SK-N-SH treated with all-trans-retinoic acid at 6 μM for 48 hours (cell line): ENCODE measurements at regions not wholly inside any gene's neighbourhood (a gene's known extent, or its start where the extent isn't known, plus 50 kb on each side); places are given as distances from the start of the nearest gene placed in this dataset.

ENCODE experiments used
- ATAC-seq: fragments of 200-7000 bp; cut with Tn5 transposase; 3 replicates; pipeline ENCODE4 v1.9.1; 2020; ENCODE audit warnings: mild to moderate bottlenecking, moderate library complexity
- ARNTL ChIP-seq: fragments of 450-650 bp; formaldehyde crosslinking; IDR thresholded peaks from 2 replicates; pipeline ENCODE4 v1.5.0; 2020; ENCODE audit warnings: low read depth, mild to moderate bottlenecking, moderate library complexity, borderline replicate concordance
- BACH2 ChIP-seq: fragments of 250-450 bp; sonication (Bioruptor Pico); IDR thresholded peaks from 2 replicates; pipeline ENCODE4 v1.9.0; 2021; ENCODE audit warnings: mild to moderate bottlenecking, borderline replicate concordance
- CSDC2 ChIP-seq: fragments of 250-450 bp; sonication (Bioruptor Pico); IDR thresholded peaks from 2 replicates; pipeline ENCODE4 v1.5.0; 2020; ENCODE audit warnings: mild to moderate bottlenecking, moderate library complexity
- ESRRG ChIP-seq: fragments of 250-450 bp; sonication (Bioruptor Pico); IDR thresholded peaks from 2 replicates; pipeline ENCODE4 v1.6.1; 2021; ENCODE audit warnings: mild to moderate bottlenecking
- GLIS3 ChIP-seq: fragments of 250-450 bp; sonication (Bioruptor Pico); IDR thresholded peaks from 2 replicates; pipeline ENCODE4 v1.5.0; 2020; ENCODE audit warnings: mild to moderate bottlenecking, moderate library complexity
- OSR1 ChIP-seq: fragments of 250-450 bp; sonication (Bioruptor Pico); IDR thresholded peaks from 2 replicates; pipeline ENCODE4 v1.8.0; 2022; ENCODE audit warnings: moderate library complexity, mild to moderate bottlenecking, inconsistent platforms
- PPARA ChIP-seq: fragments of 250-450 bp; sonication (Bioruptor Pico); IDR thresholded peaks from 2 replicates; pipeline ENCODE4 v1.5.0; 2020; ENCODE audit warnings: mild to moderate bottlenecking, borderline replicate concordance
- RARB ChIP-seq: fragments of 250-450 bp; sonication (Bioruptor Pico); IDR thresholded peaks from 2 replicates; pipeline ENCODE4 v1.8.0; 2021; ENCODE audit warnings: mild to moderate bottlenecking, moderate library complexity
- SNAI2 ChIP-seq: fragments of 250-450 bp; sonication (Bioruptor Pico); IDR thresholded peaks from 2 replicates; pipeline ENCODE4 v1.5.0; 2020; ENCODE audit warnings: mild to moderate bottlenecking, moderate library complexity
- TCF4 ChIP-seq: fragments of 250-450 bp; sonication (Bioruptor Pico); IDR thresholded peaks from 2 replicates; pipeline ENCODE4 v1.8.0; 2021; ENCODE audit warnings: mild to moderate bottlenecking, moderate library complexity, borderline replicate concordance
- ZC3H10 ChIP-seq: fragments of 250-450 bp; sonication (Bioruptor Pico); IDR thresholded peaks from 2 replicates; pipeline ENCODE4 v1.5.1; 2021; ENCODE audit warnings: mild to moderate bottlenecking, moderate library complexity
- ZFP3 ChIP-seq: fragments of 250-450 bp; sonication (Bioruptor Pico); IDR thresholded peaks from 2 replicates; pipeline ENCODE4 v1.5.0; 2020; ENCODE audit warnings: mild to moderate bottlenecking, moderate library complexity
- ZFP30 ChIP-seq: fragments of 450-650 bp; formaldehyde crosslinking; IDR thresholded peaks from 2 replicates; pipeline ENCODE4 v1.5.0; 2022; ENCODE audit warnings: mild to moderate bottlenecking, moderate library complexity
- ZNF70 ChIP-seq: fragments of 450-650 bp; formaldehyde crosslinking; IDR thresholded peaks from 2 replicates; pipeline ENCODE4 v1.5.0; 2020; ENCODE audit warnings: mild to moderate bottlenecking, moderate library complexity
- ZNF8 ChIP-seq: fragments of 450-650 bp; formaldehyde crosslinking; IDR thresholded peaks from 2 replicates; pipeline ENCODE4 v1.5.0; 2020; ENCODE audit warnings: mild to moderate bottlenecking, moderate library complexity
- TF ChIP-seq, protein P1 (sequence below): fragments of 250-450 bp; sonication (Bioruptor Pico); IDR thresholded peaks from 2 replicates; pipeline ENCODE4 v1.8.0; 2021; ENCODE audit warnings: low read depth, mild to moderate bottlenecking, moderate library complexity, borderline replicate concordance
- TF ChIP-seq, protein P2 (sequence below): fragments of 250-450 bp; sonication (Bioruptor Pico); IDR thresholded peaks from 2 replicates; pipeline ENCODE4 v1.5.1; 2020; ENCODE audit warnings: low read depth, mild to moderate bottlenecking, moderate library complexity
- TF ChIP-seq, protein P3 (sequence below): fragments of 250-450 bp; sonication (Bioruptor Pico); IDR thresholded peaks from 2 replicates; pipeline ENCODE4 v1.5.0; 2020; ENCODE audit warnings: mild to moderate bottlenecking, moderate library complexity
- TF ChIP-seq, protein P4 (sequence below): fragments of 250-450 bp; sonication (Bioruptor Pico); IDR thresholded peaks from 2 replicates; pipeline ENCODE4 v1.8.0; 2020; ENCODE audit warnings: mild to moderate bottlenecking, moderate library complexity, borderline replicate concordance
- TF ChIP-seq, protein P5 (sequence below): fragments of 250-450 bp; sonication (Bioruptor Pico); IDR thresholded peaks from 2 replicates; pipeline ENCODE4 v1.5.1; 2021; ENCODE audit warnings: mild to moderate bottlenecking, moderate library complexity

DNA sequence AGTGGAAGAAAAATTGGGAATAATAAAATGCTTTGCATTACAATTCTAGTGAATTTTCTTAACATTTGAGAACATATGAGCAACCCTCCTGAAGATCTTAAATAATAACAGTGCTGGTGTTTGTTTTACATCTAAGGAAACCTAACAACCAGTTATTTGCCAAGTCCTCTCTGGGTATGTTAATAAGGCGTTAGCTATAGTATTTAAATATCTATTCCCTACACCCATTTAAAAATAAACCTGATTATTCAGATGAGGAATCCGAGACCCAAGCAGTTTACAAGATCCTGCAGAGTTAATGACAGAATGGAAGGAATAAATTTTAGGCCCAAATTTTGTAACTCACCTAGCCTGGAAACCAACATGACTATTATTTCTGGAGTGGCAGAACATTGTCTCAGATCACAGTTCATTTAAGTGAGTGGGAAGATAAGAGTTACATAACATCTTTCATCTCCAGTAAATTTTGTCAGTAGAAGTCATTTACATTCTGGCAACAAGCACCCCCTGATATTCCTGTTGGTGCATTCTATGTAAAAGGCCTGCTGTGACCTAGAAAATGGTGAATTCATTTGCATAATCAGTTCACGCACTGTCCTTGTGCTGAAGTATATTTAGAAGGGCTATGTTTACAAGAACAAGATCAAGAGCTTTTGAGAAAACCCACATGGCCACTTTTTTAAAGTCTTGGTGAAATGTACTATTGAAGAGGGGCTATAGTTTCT lies 148.2 kb downstream of the COX7C start (continued):
- TF ChIP-seq, protein P1, sequence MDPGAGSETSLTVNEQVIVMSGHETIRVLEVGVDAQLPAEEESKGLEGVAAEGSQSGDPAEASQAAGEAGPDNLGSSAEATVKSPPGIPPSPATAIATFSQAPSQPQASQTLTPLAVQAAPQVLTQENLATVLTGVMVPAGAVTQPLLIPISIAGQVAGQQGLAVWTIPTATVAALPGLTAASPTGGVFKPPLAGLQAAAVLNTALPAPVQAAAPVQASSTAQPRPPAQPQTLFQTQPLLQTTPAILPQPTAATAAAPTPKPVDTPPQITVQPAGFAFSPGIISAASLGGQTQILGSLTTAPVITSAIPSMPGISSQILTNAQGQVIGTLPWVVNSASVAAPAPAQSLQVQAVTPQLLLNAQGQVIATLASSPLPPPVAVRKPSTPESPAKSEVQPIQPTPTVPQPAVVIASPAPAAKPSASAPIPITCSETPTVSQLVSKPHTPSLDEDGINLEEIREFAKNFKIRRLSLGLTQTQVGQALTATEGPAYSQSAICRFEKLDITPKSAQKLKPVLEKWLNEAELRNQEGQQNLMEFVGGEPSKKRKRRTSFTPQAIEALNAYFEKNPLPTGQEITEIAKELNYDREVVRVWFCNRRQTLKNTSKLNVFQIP (CRISPR knock-in tag) = no peak

DNA sequence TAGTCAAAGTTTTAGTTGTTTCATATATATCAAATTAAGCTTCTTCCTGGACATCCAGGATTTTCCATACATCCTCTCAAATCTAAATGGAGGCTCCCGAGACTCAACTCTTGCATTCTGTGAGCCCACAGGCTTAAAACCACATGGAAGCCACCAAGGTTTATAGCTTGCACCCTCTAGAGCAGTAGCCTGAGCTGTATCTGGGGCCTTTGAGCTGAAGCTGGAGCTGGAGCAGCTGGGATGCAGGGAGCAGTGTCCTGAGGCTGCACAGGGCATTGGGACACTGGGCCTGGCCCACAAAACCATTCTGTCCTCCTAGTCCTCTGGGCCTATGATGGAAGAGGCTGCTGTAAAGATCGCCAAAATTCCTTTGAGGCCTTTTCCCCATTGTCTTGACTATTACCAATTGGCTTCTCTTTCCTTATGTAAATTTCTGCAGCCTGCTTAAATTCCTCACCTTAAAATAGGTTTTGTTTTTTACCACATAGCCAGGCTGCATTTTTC lies 151.0 kb downstream of the COX7C start:
- ATAC-seq = no peak
- no peak for TF ChIP-seq ARNTL (CRISPR knock-in tag)
- TF ChIP-seq CSDC2 = no peak
- no peak for TF ChIP-seq RARB
- TF ChIP-seq TCF4 (CRISPR knock-in tag) = no peak
- TF ChIP-seq, protein P2, sequence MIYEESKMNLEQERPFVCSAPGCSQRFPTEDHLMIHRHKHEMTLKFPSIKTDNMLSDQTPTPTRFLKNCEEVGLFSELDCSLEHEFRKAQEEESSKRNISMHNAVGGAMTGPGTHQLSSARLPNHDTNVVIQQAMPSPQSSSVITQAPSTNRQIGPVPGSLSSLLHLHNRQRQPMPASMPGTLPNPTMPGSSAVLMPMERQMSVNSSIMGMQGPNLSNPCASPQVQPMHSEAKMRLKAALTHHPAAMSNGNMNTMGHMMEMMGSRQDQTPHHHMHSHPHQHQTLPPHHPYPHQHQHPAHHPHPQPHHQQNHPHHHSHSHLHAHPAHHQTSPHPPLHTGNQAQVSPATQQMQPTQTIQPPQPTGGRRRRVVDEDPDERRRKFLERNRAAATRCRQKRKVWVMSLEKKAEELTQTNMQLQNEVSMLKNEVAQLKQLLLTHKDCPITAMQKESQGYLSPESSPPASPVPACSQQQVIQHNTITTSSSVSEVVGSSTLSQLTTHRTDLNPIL (CRISPR knock-in tag) = no peak
- TF ChIP-seq ESRRG (CRISPR knock-in tag) = no peak
- TF ChIP-seq, protein P1 (CRISPR knock-in tag) = no peak
- TF ChIP-seq GLIS3 (CRISPR knock-in tag) = no peak
- no peak for TF ChIP-seq ZC3H10 (CRISPR knock-in tag)
- no peak for TF ChIP-seq SNAI2
- TF ChIP-seq, protein P3, sequence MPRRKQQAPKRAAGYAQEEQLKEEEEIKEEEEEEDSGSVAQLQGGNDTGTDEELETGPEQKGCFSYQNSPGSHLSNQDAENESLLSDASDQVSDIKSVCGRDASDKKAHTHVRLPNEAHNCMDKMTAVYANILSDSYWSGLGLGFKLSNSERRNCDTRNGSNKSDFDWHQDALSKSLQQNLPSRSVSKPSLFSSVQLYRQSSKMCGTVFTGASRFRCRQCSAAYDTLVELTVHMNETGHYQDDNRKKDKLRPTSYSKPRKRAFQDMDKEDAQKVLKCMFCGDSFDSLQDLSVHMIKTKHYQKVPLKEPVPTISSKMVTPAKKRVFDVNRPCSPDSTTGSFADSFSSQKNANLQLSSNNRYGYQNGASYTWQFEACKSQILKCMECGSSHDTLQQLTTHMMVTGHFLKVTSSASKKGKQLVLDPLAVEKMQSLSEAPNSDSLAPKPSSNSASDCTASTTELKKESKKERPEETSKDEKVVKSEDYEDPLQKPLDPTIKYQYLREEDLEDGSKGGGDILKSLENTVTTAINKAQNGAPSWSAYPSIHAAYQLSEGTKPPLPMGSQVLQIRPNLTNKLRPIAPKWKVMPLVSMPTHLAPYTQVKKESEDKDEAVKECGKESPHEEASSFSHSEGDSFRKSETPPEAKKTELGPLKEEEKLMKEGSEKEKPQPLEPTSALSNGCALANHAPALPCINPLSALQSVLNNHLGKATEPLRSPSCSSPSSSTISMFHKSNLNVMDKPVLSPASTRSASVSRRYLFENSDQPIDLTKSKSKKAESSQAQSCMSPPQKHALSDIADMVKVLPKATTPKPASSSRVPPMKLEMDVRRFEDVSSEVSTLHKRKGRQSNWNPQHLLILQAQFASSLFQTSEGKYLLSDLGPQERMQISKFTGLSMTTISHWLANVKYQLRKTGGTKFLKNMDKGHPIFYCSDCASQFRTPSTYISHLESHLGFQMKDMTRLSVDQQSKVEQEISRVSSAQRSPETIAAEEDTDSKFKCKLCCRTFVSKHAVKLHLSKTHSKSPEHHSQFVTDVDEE (CRISPR knock-in tag) = no peak
- no peak for TF ChIP-seq ZNF70 (CRISPR knock-in tag)
- no peak for TF ChIP-seq BACH2 (CRISPR knock-in tag)
- TF ChIP-seq OSR1 (CRISPR knock-in tag) = no peak
- TF ChIP-seq ZFP3 (CRISPR knock-in tag) = no peak
- TF ChIP-seq ZNF8 = no peak
- TF ChIP-seq, protein P4, sequence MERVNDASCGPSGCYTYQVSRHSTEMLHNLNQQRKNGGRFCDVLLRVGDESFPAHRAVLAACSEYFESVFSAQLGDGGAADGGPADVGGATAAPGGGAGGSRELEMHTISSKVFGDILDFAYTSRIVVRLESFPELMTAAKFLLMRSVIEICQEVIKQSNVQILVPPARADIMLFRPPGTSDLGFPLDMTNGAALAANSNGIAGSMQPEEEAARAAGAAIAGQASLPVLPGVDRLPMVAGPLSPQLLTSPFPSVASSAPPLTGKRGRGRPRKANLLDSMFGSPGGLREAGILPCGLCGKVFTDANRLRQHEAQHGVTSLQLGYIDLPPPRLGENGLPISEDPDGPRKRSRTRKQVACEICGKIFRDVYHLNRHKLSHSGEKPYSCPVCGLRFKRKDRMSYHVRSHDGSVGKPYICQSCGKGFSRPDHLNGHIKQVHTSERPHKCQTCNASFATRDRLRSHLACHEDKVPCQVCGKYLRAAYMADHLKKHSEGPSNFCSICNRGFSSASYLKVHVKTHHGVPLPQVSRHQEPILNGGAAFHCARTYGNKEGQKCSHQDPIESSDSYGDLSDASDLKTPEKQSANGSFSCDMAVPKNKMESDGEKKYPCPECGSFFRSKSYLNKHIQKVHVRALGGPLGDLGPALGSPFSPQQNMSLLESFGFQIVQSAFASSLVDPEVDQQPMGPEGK (CRISPR knock-in tag) = no peak
- no peak for TF ChIP-seq ZFP30
- TF ChIP-seq PPARA (CRISPR knock-in tag) = no peak
- TF ChIP-seq, protein P5, sequence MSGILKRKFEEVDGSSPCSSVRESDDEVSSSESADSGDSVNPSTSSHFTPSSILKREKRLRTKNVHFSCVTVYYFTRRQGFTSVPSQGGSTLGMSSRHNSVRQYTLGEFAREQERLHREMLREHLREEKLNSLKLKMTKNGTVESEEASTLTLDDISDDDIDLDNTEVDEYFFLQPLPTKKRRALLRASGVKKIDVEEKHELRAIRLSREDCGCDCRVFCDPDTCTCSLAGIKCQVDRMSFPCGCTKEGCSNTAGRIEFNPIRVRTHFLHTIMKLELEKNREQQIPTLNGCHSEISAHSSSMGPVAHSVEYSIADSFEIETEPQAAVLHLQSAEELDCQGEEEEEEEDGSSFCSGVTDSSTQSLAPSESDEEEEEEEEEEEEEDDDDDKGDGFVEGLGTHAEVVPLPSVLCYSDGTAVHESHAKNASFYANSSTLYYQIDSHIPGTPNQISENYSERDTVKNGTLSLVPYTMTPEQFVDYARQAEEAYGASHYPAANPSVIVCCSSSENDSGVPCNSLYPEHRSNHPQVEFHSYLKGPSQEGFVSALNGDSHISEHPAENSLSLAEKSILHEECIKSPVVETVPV (CRISPR knock-in tag) = no peak
